Esophagus muscularis mucosa (tissue), 4 donors: ENCODE measurements at regions not wholly inside any gene's neighbourhood (a gene's known extent, or its start where the extent isn't known, plus 50 kb on each side); places are given as distances from the start of the nearest gene placed in this dataset.

Experiments used
- DNase-seq: peaks from one replicate; pipeline ENCODE4 v3.0.0-alpha.2; 2017; ENCODE audit errors: extremely low spot score
- H3K27ac ChIP-seq, 4 donors: fragments of 200-600 bp; sonication (generic); replicated peaks in 1 of 4; 1 replicate in 3 of 4; 2 replicates in 1 of 4; pipeline ENCODE4 v1.5.1; 2016 to 2019; ENCODE audit warnings: mild to moderate bottlenecking in 1 of 4
- H3K27me3 ChIP-seq, 4 donors: fragments of 200-600 bp; sonication (generic); one replicate each; pipeline versions ENCODE4 v1.5.1 to v1.6.0; 2016 to 2019
- H3K36me3 ChIP-seq, 4 donors: fragments of 200-600 bp; sonication (generic); one replicate each; pipeline ENCODE4 v1.5.1; 2016 to 2019
- H3K4me1 ChIP-seq, 4 donors: fragments of 200-600 bp; sonication (generic); one replicate each; pipeline ENCODE4 v1.5.1; 2016 to 2019
- H3K4me3 ChIP-seq, 4 donors: fragments of 200-600 bp; sonication (generic); 1 replicate in 2 of 4; 2 replicates in 2 of 4; pipeline ENCODE4 v1.5.1; 2016 to 2019; ENCODE audit warnings: mild to moderate bottlenecking in 4 of 4, moderate library complexity in 1 of 4
- H3K9me3 ChIP-seq, 4 donors: fragments of 200-600 bp; sonication (generic); 1 replicate in 3 of 4; 2 replicates in 1 of 4; pipeline ENCODE4 v1.5.1; 2016 to 2019
- CTCF ChIP-seq, 3 experiments: fragments of 200-600 bp in 2 of 3; fragments of 450-650 bp in 1 of 3; sonication (generic) in 2 of 3; IDR thresholded peaks; one replicate each; pipeline ENCODE4 v1.5.1; 2017 to 2019; ENCODE audit warnings: antibody characterized with exemption in 3 of 3, mild to moderate bottlenecking in 2 of 3, moderate library complexity in 1 of 3
- EP300 ChIP-seq: sonication (generic); formaldehyde crosslinking; IDR thresholded peaks from one replicate; pipeline ENCODE4 v1.6.1; 2017; ENCODE audit warnings: antibody characterized with exemption
- POLR2A ChIP-seq: fragments of 450-650 bp; IDR thresholded peaks from one replicate; pipeline ENCODE4 v1.6.1; 2017; ENCODE audit warnings: antibody characterized with exemption, moderate library complexity, mild to moderate bottlenecking, low read depth
- POLR2AphosphoS5 ChIP-seq, 2 donors: sonication (generic); formaldehyde crosslinking; IDR thresholded peaks; one replicate each; pipeline ENCODE4 v1.6.1; 2017; ENCODE audit warnings: antibody characterized with exemption in 2 of 2
- WGBS: methylation state at CpG from one replicate; pipeline ENCODE4 v1.1.5; 2018; 5-methylcytosine and 5-hydroxymethylcytosine counted together
- intact Hi-C: fragments of 100-400 bp; cut with DNase I; formaldehyde crosslinking; loops from one replicate; pipeline ENCODE4 v1.15.1; 2023

- no peak overlapping the region for H3K27ac ChIP-seq
- DNase-seq = no peak
- no peak overlapping the region for H3K4me3 ChIP-seq
- H3K36me3 ChIP-seq = no peaks in the 10 kb centered on the region
- H3K9me3 ChIP-seq = peaks cover 0 to 13% (median 10%) of the 10 kb centered on the region in 4 donors
- 94% methylated on average over 3 of the region's 3 CpGs for WGBS
- intact Hi-C loops = no loop called here
- H3K4me1 ChIP-seq = no peaks in the 10 kb centered on the region
- TF ChIP-seq CTCF (IDR thresholded peaks at IDR 0.05) = no peak
- no peak for TF ChIP-seq POLR2AphosphoS5 (IDR thresholded peaks at IDR 0.05)
- no peak for TF ChIP-seq POLR2A
- TF ChIP-seq EP300 = no peak
- no peaks in the 10 kb centered on the region for H3K27me3 ChIP-seq
These were observed 498.7 kb upstream of the NFIA start for GRCh38 chr1:60583696-60584095.

- Histone ChIP-seq H3K4me1 (peaks cover 0 to under 1% (median 0%) of the 10 kb centered on the region in 4 donors), H3K9me3 (peaks cover 0 to 13% (median 10%) of the 10 kb centered on the region in 4 donors), H3K27me3 (no peaks in the 10 kb centered on the region), H3K36me3 (no peaks in the 10 kb centered on the region), H3K4me3 (no peak overlapping the region), H3K27ac (no peak overlapping the region)
- 85% methylated on average over 5 of the region's 7 CpGs for WGBS
- no peak for DNase-seq
- intact Hi-C loops = no loop called here
- no peak for TF ChIP-seq POLR2A
- no peak for TF ChIP-seq EP300
- no peak for TF ChIP-seq CTCF (IDR thresholded peaks at IDR 0.05)
- no peak for TF ChIP-seq POLR2AphosphoS5 (IDR thresholded peaks at IDR 0.05)
These were observed 500.7 kb upstream of the NFIA start for GRCh38 chr1:60581455-60582220.

- no peak overlapping the region for H3K4me3 ChIP-seq
- no peaks in the 10 kb centered on the region for H3K27me3 ChIP-seq
- no peaks in the 10 kb centered on the region for H3K9me3 ChIP-seq
- peaks cover 8 to 24% (median 9%) of the 10 kb centered on the region in 4 donors for H3K4me1 ChIP-seq
- no peak overlapping the region for H3K27ac ChIP-seq
- intact Hi-C loops = no loop called here
- 95% methylated on average over 2 of the region's 2 CpGs for WGBS
- no peak for TF ChIP-seq POLR2A
- TF ChIP-seq CTCF (IDR thresholded peaks at IDR 0.05) = no peak
- no peak for TF ChIP-seq EP300
- TF ChIP-seq POLR2AphosphoS5 (IDR thresholded peaks at IDR 0.05) = no peak
- DNase-seq = no peak
- H3K36me3 ChIP-seq = no peaks in the 10 kb centered on the region
These were observed 503.5 kb upstream of the C1orf87 start for GRCh38 chr1:60577029-60577428.

GRCh38 chr1:60575326-60575977, 501.9 kb upstream of the C1orf87 start:
- no peak for DNase-seq

More at GRCh38 chr1:60575326-60575977, 501.9 kb upstream of the C1orf87 start:
- no peaks in the 10 kb centered on the region for H3K9me3 ChIP-seq
- H3K27me3 ChIP-seq = no peaks in the 10 kb centered on the region
- peaks cover 8 to 24% (median 9%) of the 10 kb centered on the region in 4 donors for H3K4me1 ChIP-seq
- 78% methylated on average over 2 of the region's 2 CpGs for WGBS
- TF ChIP-seq POLR2AphosphoS5 (IDR thresholded peaks at IDR 0.05) = no peak
- no peak for TF ChIP-seq EP300
- TF ChIP-seq POLR2A = no peak
- no peak for TF ChIP-seq CTCF (IDR thresholded peaks at IDR 0.05)
- intact Hi-C loops = no loop called here
- H3K27ac ChIP-seq = no peak overlapping the region
- H3K4me3 ChIP-seq = no peak overlapping the region
- no peaks in the 10 kb centered on the region for H3K36me3 ChIP-seq
